Osteocyte (in vitro differentiated cells): ENCODE measurements at regions not wholly inside any gene's neighbourhood (a gene's known extent, or its start where the extent isn't known, plus 50 kb on each side); places are given as distances from the start of the nearest gene placed in this dataset.

ENCODE experiments used
- DNase-seq: peaks from one replicate; pipeline ENCODE4 v3.0.0; 2021; ENCODE audit warnings: mixed read lengths; ENCODE audit not compliant: unreplicated experiment; ENCODE audit errors: extremely low spot score
- H3K27ac Mint-ChIP-seq: one replicate; pipeline ENCODE4 v1.8.0; 2021; ENCODE audit warnings: mild to moderate bottlenecking, mixed read lengths; ENCODE audit not compliant: unreplicated experiment
- H3K27me3 Mint-ChIP-seq: one replicate; pipeline ENCODE4 v1.8.0; 2021; ENCODE audit warnings: mixed read lengths; ENCODE audit not compliant: unreplicated experiment
- H3K36me3 Mint-ChIP-seq: one replicate; pipeline ENCODE4 v1.8.0; 2021; ENCODE audit warnings: mixed read lengths; ENCODE audit not compliant: unreplicated experiment
- H3K4me1 Mint-ChIP-seq: one replicate; pipeline ENCODE4 v1.8.0; 2021; ENCODE audit warnings: mixed read lengths; ENCODE audit not compliant: unreplicated experiment
- H3K4me3 Mint-ChIP-seq: one replicate; pipeline ENCODE4 v1.8.0; 2021; ENCODE audit warnings: mild to moderate bottlenecking, moderate library complexity, mixed read lengths; ENCODE audit not compliant: unreplicated experiment
- H3K9me3 Mint-ChIP-seq: one replicate; pipeline ENCODE4 v1.8.0; 2021; ENCODE audit warnings: mixed read lengths; ENCODE audit not compliant: unreplicated experiment
- TF ChIP-seq, protein P1 (sequence below): fragments of 200-600 bp; sonication (generic); IDR thresholded peaks from 2 replicates; pipeline ENCODE4 v1.5.0; 2021; ENCODE audit warnings: antibody characterized with exemption, mild to moderate bottlenecking, moderate library complexity

DNA sequence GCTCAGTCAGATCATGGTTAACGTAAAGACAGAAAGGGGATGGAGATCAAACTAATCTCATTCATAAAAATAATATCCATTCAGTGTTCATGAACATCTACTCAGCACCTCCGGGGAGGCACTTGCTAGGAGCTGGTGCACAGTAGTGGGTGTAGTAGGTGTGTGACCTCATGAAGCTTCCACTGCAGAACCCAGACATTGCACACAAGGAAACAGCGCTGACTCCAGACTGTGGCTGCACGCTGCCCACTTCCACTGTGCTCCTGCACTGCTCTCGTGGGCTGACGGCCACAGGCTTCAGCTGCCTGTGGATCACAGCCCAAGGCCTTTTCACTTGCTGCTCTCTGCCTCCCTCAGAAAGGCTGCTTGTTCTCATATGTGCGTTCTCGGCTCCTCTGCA, 214.4 kb upstream of the ZNF507 start:
- Mint-ChIP-seq H3K4me3 (no peak overlapping the region), H3K27me3 (no peaks in the 10 kb centered on the region), H3K27ac (no peak overlapping the region), H3K9me3 (peaks cover 26% of the 10 kb centered on the region), H3K4me1 (no peaks in the 10 kb centered on the region), H3K36me3 (no peaks in the 10 kb centered on the region)
- TF ChIP-seq, protein P1, sequence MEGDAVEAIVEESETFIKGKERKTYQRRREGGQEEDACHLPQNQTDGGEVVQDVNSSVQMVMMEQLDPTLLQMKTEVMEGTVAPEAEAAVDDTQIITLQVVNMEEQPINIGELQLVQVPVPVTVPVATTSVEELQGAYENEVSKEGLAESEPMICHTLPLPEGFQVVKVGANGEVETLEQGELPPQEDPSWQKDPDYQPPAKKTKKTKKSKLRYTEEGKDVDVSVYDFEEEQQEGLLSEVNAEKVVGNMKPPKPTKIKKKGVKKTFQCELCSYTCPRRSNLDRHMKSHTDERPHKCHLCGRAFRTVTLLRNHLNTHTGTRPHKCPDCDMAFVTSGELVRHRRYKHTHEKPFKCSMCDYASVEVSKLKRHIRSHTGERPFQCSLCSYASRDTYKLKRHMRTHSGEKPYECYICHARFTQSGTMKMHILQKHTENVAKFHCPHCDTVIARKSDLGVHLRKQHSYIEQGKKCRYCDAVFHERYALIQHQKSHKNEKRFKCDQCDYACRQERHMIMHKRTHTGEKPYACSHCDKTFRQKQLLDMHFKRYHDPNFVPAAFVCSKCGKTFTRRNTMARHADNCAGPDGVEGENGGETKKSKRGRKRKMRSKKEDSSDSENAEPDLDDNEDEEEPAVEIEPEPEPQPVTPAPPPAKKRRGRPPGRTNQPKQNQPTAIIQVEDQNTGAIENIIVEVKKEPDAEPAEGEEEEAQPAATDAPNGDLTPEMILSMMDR, result no peak
- no peak for DNase-seq

DNA sequence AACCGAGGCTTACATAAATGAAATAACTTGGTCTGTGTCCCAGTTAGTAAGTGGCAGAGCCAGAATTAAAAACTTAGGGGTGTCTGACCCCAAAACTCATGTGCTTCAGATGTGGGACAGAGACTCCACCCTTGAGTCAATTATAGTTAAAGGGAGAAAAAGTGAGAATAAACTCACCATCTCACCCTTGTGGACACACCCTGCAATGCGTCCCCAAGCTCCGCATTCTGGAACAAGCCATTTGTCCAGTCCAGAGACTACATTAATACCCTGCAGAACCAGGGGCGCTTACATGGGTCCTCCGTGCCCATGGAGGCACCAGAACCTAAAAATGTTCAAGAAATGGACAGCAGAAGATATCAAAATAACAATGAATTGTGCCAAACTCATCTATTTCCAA, 207.0 kb upstream of the ZNF507 start:
- Mint-ChIP-seq H3K36me3 (no peaks in the 10 kb centered on the region), H3K9me3 (peaks cover 29% of the 10 kb centered on the region), H3K4me3 (no peak overlapping the region), H3K27ac (no peak overlapping the region), H3K27me3 (no peaks in the 10 kb centered on the region), H3K4me1 (no peaks in the 10 kb centered on the region)
- no peak for DNase-seq
- TF ChIP-seq, protein P1, result no peak

DNA sequence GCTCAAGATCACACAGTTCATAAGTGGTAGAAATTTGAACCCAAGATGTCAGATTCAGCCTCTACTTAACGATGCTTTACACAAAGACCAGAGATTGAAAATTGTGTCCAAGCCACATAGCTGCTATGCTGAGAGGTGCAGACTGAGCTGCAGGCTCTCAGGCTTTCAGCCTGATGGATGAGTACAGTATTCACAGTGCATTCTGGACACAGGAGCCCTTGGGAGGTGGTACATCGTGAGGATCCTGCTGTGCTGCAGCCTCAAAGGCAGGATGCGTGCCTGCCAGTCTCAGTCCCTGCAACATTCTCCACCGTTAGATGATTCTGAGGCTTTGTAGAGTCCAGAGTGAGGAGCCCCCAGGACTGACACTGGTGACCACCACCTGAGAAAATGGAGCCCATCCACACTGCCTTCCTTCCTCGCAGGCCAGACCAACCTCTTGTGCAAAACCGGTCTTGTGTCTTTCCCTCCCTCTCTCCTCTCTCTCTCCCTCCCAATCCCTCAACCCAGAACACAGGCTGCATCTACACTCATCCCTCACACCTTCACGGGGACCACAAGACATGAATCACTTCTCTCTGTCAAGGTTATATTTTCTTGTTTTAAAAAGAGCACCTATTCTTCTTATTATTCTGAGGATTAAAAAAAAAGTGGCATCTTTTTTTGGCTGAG, 203.4 kb upstream of the ZNF507 start:
- Mint-ChIP-seq H3K36me3 (no peaks in the 10 kb centered on the region), H3K4me3 (no peak overlapping the region), H3K27ac (no peak overlapping the region), H3K4me1 (no peaks in the 10 kb centered on the region), H3K27me3 (no peaks in the 10 kb centered on the region), H3K9me3 (peaks cover 25% of the 10 kb centered on the region)
- TF ChIP-seq, protein P1, result no peak
- DNase-seq, result no peak

DNA sequence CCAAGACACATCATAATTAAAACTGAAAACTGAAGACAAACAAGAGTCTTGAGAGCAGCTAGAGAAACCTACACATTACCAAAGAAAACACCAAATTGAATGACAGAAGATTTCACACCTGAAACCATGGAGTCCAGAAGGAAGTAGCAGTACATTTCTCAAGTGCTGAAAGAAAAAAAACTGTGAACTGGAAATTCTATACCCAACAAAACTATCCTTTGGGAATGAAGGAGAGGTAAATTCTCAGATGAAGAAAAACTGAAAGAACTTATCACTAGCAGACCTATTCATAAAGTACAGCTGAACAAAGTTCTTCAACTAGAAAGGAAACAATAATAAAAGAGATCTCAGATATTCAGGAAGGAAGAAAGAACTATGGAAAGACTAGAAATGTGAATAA, 198.7 kb upstream of the ZNF507 start:
- Mint-ChIP-seq H3K4me3 (no peak overlapping the region), H3K36me3 (no peaks in the 10 kb centered on the region)
- TF ChIP-seq, protein P1, result no peak

GRCh38 chr19:32150605-32151004, 194.8 kb upstream of the ZNF507 start:
- Mint-ChIP-seq H3K4me1 (no peaks in the 10 kb centered on the region), H3K27ac (no peak overlapping the region), H3K36me3 (no peaks in the 10 kb centered on the region), H3K9me3 (peaks cover 46% of the 10 kb centered on the region), H3K4me3 (no peak overlapping the region), H3K27me3 (no peaks in the 10 kb centered on the region)
- DNase-seq, result no peak
- TF ChIP-seq, protein P1, result no peak

More for the DNA sequence above, 198.7 kb upstream of the ZNF507 start:
- Mint-ChIP-seq H3K27ac (no peak overlapping the region), H3K9me3 (peaks cover 52% of the 10 kb centered on the region), H3K4me1 (no peaks in the 10 kb centered on the region), H3K27me3 (no peaks in the 10 kb centered on the region)
- DNase-seq, result no peak
